H9 (cell line): ENCODE measurements at regions not wholly inside any gene's neighbourhood (a gene's known extent, or its start where the extent isn't known, plus 50 kb on each side); places are given as distances from the start of the nearest gene placed in this dataset.
A peak's percentile ranks its signal among the peaks of the same experiment; 100 is the strongest.

Experiments
- DNase-seq: peaks from one replicate; pipeline ENCODE4 v3.0.0-alpha.2; 2017
- H2AFZ ChIP-seq: one replicate; pipeline ENCODE4 v1.6.1; 2013; ENCODE audit warnings: mild to moderate bottlenecking, low read length, control low read depth, moderate library complexity
- H2AK5ac ChIP-seq: 2 replicates; pipeline ENCODE4 v1.6.1; 2013; ENCODE audit warnings: low read length, control low read depth, mixed read lengths; ENCODE audit not compliant: insufficient read length
- H2BK120ac ChIP-seq: one replicate; pipeline ENCODE4 v1.6.1; 2013; ENCODE audit warnings: low read depth, mild to moderate bottlenecking, low read length, control low read depth, inconsistent platforms; ENCODE audit not compliant: poor library complexity, severe bottlenecking
- H2BK12ac ChIP-seq: 2 replicates; pipeline ENCODE4 v1.6.1; 2013; ENCODE audit warnings: low read length, control low read depth, mixed read lengths, low read depth; ENCODE audit not compliant: insufficient read length
- H2BK15ac ChIP-seq: 2 replicates; pipeline ENCODE4 v1.6.1; 2013; ENCODE audit warnings: low read depth, low read length, control low read depth
- H2BK20ac ChIP-seq: one replicate; pipeline ENCODE4 v1.6.1; 2013; ENCODE audit warnings: low read depth, mild to moderate bottlenecking, low read length, control low read depth, inconsistent platforms; ENCODE audit not compliant: poor library complexity, severe bottlenecking
- H2BK5ac ChIP-seq: 2 replicates; pipeline ENCODE4 v1.6.1; 2013; ENCODE audit warnings: low read length, control low read depth, mixed read lengths; ENCODE audit not compliant: insufficient read length
- H3K14ac ChIP-seq: 2 replicates; pipeline ENCODE4 v1.6.1; 2013; ENCODE audit warnings: low read length, control low read depth; ENCODE audit not compliant: insufficient read depth
- H3K18ac ChIP-seq: 2 replicates; pipeline ENCODE4 v1.6.1; 2013; ENCODE audit warnings: low read depth, mild to moderate bottlenecking, mixed read lengths, low read length, control low read depth; ENCODE audit not compliant: insufficient read length
- H3K23ac ChIP-seq: 2 replicates; pipeline ENCODE4 v1.6.1; 2013; ENCODE audit warnings: low read length, control low read depth, mixed read lengths, low read depth; ENCODE audit not compliant: insufficient read length
- H3K23me2 ChIP-seq: 2 replicates; pipeline ENCODE4 v1.6.1; 2013; ENCODE audit warnings: low read depth, mild to moderate bottlenecking, mixed read lengths, low read length, control low read depth; ENCODE audit not compliant: insufficient read length, poor library complexity, severe bottlenecking
- H3K27ac ChIP-seq: 2 replicates; pipeline ENCODE4 v1.5.1; 2013; ENCODE audit warnings: low read length, control low read depth, mixed read lengths, low read depth; ENCODE audit not compliant: insufficient read length
- H3K27me3 ChIP-seq: 2 replicates; pipeline ENCODE4 v1.6.1; 2013; ENCODE audit warnings: low read length, control low read depth, inconsistent platforms; ENCODE audit not compliant: insufficient read depth
- H3K4ac ChIP-seq: 2 replicates; pipeline ENCODE4 v1.6.1; 2013; ENCODE audit warnings: low read depth, mild to moderate bottlenecking, control low read depth, inconsistent platforms, low read length, moderate library complexity
- H3K4me1 ChIP-seq: 2 replicates; pipeline ENCODE4 v1.6.1; 2013; ENCODE audit warnings: low read length, control low read depth, inconsistent platforms; ENCODE audit not compliant: insufficient read depth
- H3K4me2 ChIP-seq: 2 replicates; pipeline ENCODE4 v1.6.1; 2013; ENCODE audit warnings: low read length, control low read depth, mixed read lengths; ENCODE audit not compliant: insufficient read length, insufficient read depth
- H3K56ac ChIP-seq: 2 replicates; pipeline ENCODE4 v1.6.1; 2013; ENCODE audit warnings: low read depth, mild to moderate bottlenecking, mixed read lengths, low read length, control low read depth; ENCODE audit not compliant: insufficient read length
- H3K79me1 ChIP-seq: 2 replicates; pipeline ENCODE4 v1.6.1; 2013; ENCODE audit warnings: low read depth, mild to moderate bottlenecking, moderate library complexity, low read length, control low read depth, inconsistent platforms; ENCODE audit not compliant: insufficient read depth, poor library complexity, severe bottlenecking
- H3K79me2 ChIP-seq: 2 replicates; pipeline ENCODE4 v1.6.1; 2013; ENCODE audit warnings: low read length, control low read depth, inconsistent platforms; ENCODE audit not compliant: insufficient read depth
- H3K9ac ChIP-seq: 2 replicates; pipeline ENCODE4 v1.6.1; 2013; ENCODE audit warnings: low read length, control low read depth, mixed read lengths; ENCODE audit not compliant: insufficient read length; ENCODE audit errors: extremely low read depth
- H3K9me3 ChIP-seq: one replicate; pipeline ENCODE4 v1.6.1; 2013; ENCODE audit warnings: low read depth, low read length, inconsistent platforms; ENCODE audit not compliant: control insufficient read depth
- H3T11ph ChIP-seq: one replicate; pipeline ENCODE4 v1.6.1; 2013; ENCODE audit warnings: mild to moderate bottlenecking, low read length, control low read depth, inconsistent platforms
- H4K20me1 ChIP-seq: one replicate; pipeline ENCODE4 v1.6.1; 2013; ENCODE audit not compliant: control insufficient read depth, insufficient read length, insufficient read depth
- H4K5ac ChIP-seq: 2 replicates; pipeline ENCODE4 v1.6.1; 2013; ENCODE audit warnings: low read depth, mild to moderate bottlenecking, mixed read lengths, low read length, control low read depth; ENCODE audit not compliant: insufficient read length
- H4K8ac ChIP-seq: replicated peaks from 2 replicates; pipeline ENCODE4 v1.6.1; 2013; ENCODE audit warnings: low read length, control low read depth, mixed read lengths, low read depth; ENCODE audit not compliant: insufficient read length
- H4K91ac ChIP-seq: 2 replicates; pipeline ENCODE4 v1.6.1; 2013; ENCODE audit warnings: low read depth, mild to moderate bottlenecking, moderate library complexity, mixed read lengths, low read length, control low read depth; ENCODE audit not compliant: insufficient read length
- H3K27ac Mint-ChIP-seq, 3 experiments: 2 replicates in 2 of 3; 3 replicates in 1 of 3; pipeline ENCODE4 v1.8.0; 2020 to 2021; ENCODE audit warnings: mixed read lengths in 3 of 3, mild to moderate bottlenecking in 1 of 3, moderate library complexity in 1 of 3
- H3K27me3 Mint-ChIP-seq: 2 replicates; pipeline ENCODE4 v1.8.0; 2021; ENCODE audit warnings: low read depth, mild to moderate bottlenecking, moderate library complexity, mixed read lengths
- H3K36me3 Mint-ChIP-seq, 3 experiments: 2 replicates in 2 of 3; 3 replicates in 1 of 3; pipeline ENCODE4 v1.8.0; 2020 to 2021; ENCODE audit warnings: low read depth in 3 of 3, mixed read lengths in 3 of 3; ENCODE audit not compliant: insufficient read depth in 1 of 3
- H3K4me1 Mint-ChIP-seq, 2 experiments: 2 replicates each; pipeline ENCODE4 v1.8.0; 2020; ENCODE audit warnings: mixed read lengths in 2 of 2
- H3K4me3 Mint-ChIP-seq, 2 experiments: 2 replicates in 1 of 2; 3 replicates in 1 of 2; pipeline ENCODE4 v1.8.0; 2020 to 2021; ENCODE audit warnings: mild to moderate bottlenecking in 2 of 2, mixed read lengths in 2 of 2, moderate library complexity in 1 of 2
- H3K9me3 Mint-ChIP-seq, 2 experiments: 2 replicates in 1 of 2; 3 replicates in 1 of 2; pipeline ENCODE4 v1.8.0; 2020; ENCODE audit warnings: mild to moderate bottlenecking in 2 of 2, mixed read lengths in 2 of 2, moderate library complexity in 1 of 2
- WGBS: extraction: QIAGEN DNeasy Blood & Tissue Kit; methylation state at CpG from one replicate; pipeline ENCODE4 v1.1.7; 2013; ENCODE audit warnings: missing lambda C conversion rate, low lambda C conversion rate, mixed read lengths; ENCODE audit not compliant: insufficient read length; ENCODE audit errors: extremely low coverage; 5-methylcytosine and 5-hydroxymethylcytosine counted together
- TF ChIP-seq, protein P1 (sequence below): fragments of 200-600 bp; sonication (generic); conservative IDR thresholded peaks from 3 replicates; pipeline ENCODE4 v1.8.0; 2021; ENCODE audit warnings: antibody characterized with exemption, mild to moderate bottlenecking

DNA sequence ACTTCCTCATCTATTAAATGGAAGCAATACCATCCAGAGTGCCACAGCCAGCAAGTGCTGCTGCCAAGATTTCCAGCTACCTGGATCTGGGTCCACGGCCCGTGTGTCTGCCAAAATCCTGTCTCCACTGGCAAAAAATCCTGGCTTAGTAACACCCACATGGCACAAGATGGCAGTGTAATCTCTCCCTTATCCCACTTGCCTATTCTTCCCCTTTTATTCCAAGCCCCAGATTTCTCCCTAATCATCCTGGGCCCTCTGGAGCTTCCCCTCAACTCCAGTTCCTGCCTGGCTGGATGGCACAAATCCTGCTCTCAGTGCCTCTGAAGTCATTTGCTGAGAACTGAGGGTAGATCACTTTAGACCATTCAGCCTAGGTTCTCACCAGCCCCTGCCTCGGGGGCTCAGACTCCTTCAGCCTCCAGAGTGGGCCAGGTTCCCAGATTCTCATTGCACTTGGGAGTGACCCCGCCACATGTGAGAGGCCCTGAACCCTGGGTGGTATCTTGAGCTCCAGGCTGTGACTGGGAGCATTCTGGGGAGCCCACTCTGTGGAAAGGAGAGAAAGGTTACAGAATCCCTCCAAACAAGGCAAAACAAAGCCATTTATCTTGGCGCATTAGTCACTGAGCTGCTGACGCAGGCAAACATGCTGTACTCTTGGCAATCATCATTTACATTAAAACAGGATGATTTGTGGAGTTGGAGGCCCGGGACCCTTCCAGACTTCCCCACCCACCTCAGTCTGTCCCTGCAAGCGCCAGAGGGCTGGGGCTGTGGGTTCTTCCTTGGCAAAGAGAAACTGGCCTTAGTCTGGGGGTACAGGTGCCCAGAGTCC lies 325.8 kb downstream of the DYSF start:
- Histone ChIP-seq H3K56ac (no peak overlapping the region), H3K27me3 (no peaks in the 10 kb centered on the region; the same call in 1 of the 2 replicates), H2BK12ac (no peak overlapping the region), H2AFZ (no peak overlapping the region), H3K27ac (no peak overlapping the region), H4K20me1 (no peaks in the 10 kb centered on the region), H4K5ac (no peak overlapping the region), H2AK5ac (no peak overlapping the region), H3K23ac (no peak overlapping the region), H3K79me1 (no peaks in the 10 kb centered on the region), H3K23me2 (no peaks in the 10 kb centered on the region), H2BK5ac (no peak overlapping the region), H2BK20ac (no peak overlapping the region), H3K18ac (no peak overlapping the region), H2BK15ac (no peak overlapping the region), H3K14ac (no peak overlapping the region), H2BK120ac (no peak overlapping the region), H3K4me1 (no peaks in the 10 kb centered on the region), H3K4me2 (no peak overlapping the region), H4K8ac (no peak overlapping the region), H3K9ac (no peak overlapping the region), H4K91ac (no peak overlapping the region), H3K79me2 (no peaks in the 10 kb centered on the region), H3K9me3 (no peaks in the 10 kb centered on the region), H3K4ac (no peak overlapping the region), H3T11ph (no peak overlapping the region)
- Mint-ChIP-seq H3K9me3 (no peaks in the 10 kb centered on the region), H3K36me3 (no peaks in the 10 kb centered on the region), H3K27me3 (peaks cover 2% of the 10 kb centered on the region; the same call in 1 of the 2 replicates), H3K4me1 (peaks cover 0 to 3% of the 10 kb centered on the region in 2 experiments; a peak in 1 of 4 replicates), H3K4me3 (no peak overlapping the region), H3K27ac (no peak overlapping the region)
- no CpG with 5 or more reads among the region's 8 CpGs for WGBS
- no peak for DNase-seq
- TF ChIP-seq, protein P1, sequence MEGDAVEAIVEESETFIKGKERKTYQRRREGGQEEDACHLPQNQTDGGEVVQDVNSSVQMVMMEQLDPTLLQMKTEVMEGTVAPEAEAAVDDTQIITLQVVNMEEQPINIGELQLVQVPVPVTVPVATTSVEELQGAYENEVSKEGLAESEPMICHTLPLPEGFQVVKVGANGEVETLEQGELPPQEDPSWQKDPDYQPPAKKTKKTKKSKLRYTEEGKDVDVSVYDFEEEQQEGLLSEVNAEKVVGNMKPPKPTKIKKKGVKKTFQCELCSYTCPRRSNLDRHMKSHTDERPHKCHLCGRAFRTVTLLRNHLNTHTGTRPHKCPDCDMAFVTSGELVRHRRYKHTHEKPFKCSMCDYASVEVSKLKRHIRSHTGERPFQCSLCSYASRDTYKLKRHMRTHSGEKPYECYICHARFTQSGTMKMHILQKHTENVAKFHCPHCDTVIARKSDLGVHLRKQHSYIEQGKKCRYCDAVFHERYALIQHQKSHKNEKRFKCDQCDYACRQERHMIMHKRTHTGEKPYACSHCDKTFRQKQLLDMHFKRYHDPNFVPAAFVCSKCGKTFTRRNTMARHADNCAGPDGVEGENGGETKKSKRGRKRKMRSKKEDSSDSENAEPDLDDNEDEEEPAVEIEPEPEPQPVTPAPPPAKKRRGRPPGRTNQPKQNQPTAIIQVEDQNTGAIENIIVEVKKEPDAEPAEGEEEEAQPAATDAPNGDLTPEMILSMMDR: peak; percentile 31; the same call in 1 of the 3 replicates
